ENCODE measurements at regions not wholly inside any gene's neighbourhood (a gene's known extent, or its start where the extent isn't known, plus 50 kb on each side); places are given as distances from the start of the nearest gene placed in this dataset.
A peak's percentile ranks its signal among the peaks of the same experiment; 100 is the strongest.

DNA sequence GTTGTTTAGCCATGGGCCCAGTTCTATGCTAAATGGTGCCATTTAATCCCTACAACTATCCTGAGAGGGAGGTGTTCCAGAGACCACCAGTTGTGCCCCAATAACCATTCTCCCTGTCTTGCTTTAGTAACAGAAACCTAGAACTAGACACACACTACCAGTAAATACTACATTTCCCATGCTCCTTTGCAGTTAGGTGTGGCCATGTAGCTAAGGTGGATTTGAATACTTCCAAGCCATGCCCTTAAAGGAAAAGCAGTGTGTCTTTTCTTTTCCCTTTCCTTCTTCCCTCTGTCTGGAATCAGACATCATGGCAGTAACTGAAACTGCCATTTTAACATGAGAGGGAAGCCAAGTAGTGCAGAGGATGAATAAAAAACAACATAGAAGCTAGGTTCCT, 90.9 kb upstream of the TMEM33 start:
- Mint-ChIP-seq H3K9me3 (peaks cover 4% of the 10 kb centered on the region), H3K4me1 (ENCODE audit: low read depth) (peaks cover 10% of the 10 kb centered on the region), H3K27ac (no peak overlapping the region), H3K27me3 (ENCODE audit: low read depth) (no peaks in the 10 kb centered on the region), H3K4me3 (ENCODE audit: low read depth) (no peak overlapping the region), H3K36me3 (ENCODE audit: low read depth) (no peaks in the 10 kb centered on the region)
- intact Hi-C loops (cut with micrococcal nuclease) = no loop called here
- no peak for DNase-seq (ENCODE audit: low spot score)

DNA sequence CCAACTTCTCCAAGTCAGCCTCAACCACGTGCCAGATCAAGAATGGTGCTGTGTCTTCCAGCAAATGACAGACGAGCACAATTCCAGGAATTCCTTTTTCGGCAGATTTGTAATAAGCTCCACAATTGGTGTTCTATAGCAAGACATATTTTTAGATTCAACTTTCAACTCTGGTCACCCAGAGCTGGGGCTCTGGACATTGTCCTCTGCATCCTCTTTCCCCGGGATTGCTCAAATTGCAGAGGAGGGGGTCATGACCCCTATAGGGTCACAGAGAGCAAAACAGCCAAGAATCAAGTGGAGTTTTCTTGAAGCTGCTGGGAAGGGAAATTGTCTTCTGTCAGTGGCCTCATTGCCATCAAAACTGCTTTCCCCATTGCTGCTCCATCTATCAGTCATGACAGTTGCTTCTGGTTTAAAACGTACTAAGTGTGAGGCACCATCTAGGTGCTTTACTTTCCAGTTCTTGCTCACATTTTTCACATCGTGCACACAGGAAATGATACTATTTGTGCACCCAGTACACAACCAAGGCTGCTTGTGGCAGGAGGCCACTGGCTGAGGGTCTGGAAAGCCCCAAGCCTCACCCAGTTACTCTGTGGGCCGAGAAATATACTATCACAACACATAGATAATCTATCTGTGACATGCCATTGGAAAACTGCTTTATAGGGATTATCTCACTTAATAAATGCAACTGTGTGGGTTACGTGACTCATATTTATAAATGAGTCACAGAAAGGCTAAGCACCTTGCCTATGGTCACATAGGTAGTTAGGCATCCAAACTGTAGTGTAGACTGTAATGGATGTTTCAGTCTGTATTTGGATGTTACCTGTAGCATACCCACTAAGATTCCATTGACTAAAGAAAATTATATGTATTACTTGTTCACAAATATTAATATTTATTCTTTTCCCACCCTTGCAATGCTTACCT, 91.7 kb upstream of the PHOX2B start:
- DNase-seq (ENCODE audit: low spot score) = peak; percentile 11
- intact Hi-C loops (cut with micrococcal nuclease) = no loop called here
- H3K4me1 Mint-ChIP-seq (ENCODE audit: low read depth) = peaks cover 10% of the 10 kb centered on the region
- peak overlapping the region; percentile 58 for H3K27ac Mint-ChIP-seq
- no peak overlapping the region for H3K4me3 Mint-ChIP-seq (ENCODE audit: low read depth)
- H3K36me3 Mint-ChIP-seq (ENCODE audit: low read depth) = no peaks in the 10 kb centered on the region
- H3K9me3 Mint-ChIP-seq = peaks cover 8% of the 10 kb centered on the region
- no peaks in the 10 kb centered on the region for H3K27me3 Mint-ChIP-seq (ENCODE audit: low read depth)

DNA sequence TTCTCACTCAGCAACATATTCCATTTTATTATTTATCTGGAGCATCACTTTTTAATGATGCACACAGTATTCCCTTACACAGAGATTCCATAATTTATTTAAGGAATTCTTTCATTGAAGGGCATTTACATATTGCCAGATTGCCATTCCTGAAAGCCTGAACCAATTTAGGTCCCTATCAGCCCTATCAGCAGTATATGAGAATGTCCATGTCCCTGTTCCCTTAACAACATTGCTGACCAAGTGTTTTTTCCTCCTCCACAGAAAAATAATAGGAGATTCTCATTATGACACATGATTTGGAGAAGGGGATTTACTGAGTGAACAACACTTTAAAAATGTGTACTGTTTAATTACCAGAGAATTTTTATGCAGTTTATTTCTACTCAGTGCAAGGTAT, 90.1 kb upstream of the PHOX2B start:
- H3K4me1 Mint-ChIP-seq (ENCODE audit: low read depth) = peaks cover 10% of the 10 kb centered on the region
- intact Hi-C loops (cut with micrococcal nuclease) = no loop called here
- H3K27ac Mint-ChIP-seq = no peak overlapping the region
- peaks cover 1% of the 10 kb centered on the region for H3K27me3 Mint-ChIP-seq (ENCODE audit: low read depth)
- no peak for DNase-seq (ENCODE audit: low spot score)
- peaks cover 4% of the 10 kb centered on the region for H3K9me3 Mint-ChIP-seq
- no peak overlapping the region for H3K4me3 Mint-ChIP-seq (ENCODE audit: low read depth)
- no peaks in the 10 kb centered on the region for H3K36me3 Mint-ChIP-seq (ENCODE audit: low read depth)

DNA sequence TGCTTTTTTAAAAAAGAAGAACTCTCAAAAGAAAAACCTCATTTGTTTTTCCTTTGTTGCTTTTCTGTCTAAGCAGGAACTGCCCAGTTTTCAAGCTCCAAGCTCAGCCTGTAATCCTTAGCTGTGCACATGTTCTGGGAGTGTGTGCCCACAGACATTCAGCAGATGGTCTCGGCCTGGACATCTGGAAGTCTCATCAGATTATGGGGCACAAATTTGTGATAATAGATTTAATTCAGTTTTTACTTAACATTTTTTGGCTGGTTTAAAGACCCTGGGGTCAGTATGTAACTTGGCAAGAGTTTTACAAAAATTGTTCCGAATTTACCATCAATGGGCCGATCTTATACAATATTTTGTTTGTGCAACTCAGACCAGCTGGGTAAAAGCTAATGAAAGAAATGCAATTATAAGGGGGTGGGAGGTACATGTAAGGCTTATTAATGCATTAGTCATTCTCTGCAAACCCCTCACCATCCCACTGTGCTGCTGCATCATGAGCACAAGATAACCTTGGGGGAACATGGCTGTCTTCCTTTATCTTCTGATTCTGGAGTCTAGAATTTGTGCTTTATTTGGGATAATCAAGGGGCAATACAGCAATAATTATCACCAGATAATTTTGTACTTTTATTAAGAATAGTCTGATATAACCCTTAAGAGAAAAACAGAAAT, 86.9 kb upstream of the PHOX2B start:
- Mint-ChIP-seq H3K9me3 (peaks cover 4% of the 10 kb centered on the region), H3K4me3 (ENCODE audit: low read depth) (no peak overlapping the region), H3K27me3 (ENCODE audit: low read depth) (peaks cover 7% of the 10 kb centered on the region), H3K36me3 (ENCODE audit: low read depth) (no peaks in the 10 kb centered on the region), H3K4me1 (ENCODE audit: low read depth) (peaks cover 6% of the 10 kb centered on the region), H3K27ac (no peak overlapping the region)
- intact Hi-C loops (cut with micrococcal nuclease) = no loop called here
- DNase-seq (ENCODE audit: low spot score) = no peak

DNA sequence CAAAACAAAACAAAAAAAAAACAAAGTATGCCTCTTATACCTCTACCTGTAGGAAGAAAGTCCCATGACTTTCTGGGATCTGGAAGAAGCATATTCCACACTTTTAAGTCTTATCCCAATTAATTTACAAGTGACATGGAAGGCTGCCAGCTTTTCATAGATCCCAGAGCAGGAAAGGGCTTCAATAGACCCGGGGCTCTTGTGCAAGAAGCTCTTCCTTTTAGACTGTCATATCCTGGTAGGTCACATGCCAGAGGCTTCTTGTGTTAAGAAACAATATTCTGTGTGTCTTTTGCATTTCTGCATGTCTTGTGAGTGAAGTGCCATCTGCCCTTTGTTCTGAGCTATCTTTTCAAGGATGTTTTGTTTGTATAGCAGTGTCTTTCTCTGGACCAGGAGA, 84.4 kb upstream of the PHOX2B start:
- H3K4me3 Mint-ChIP-seq (ENCODE audit: low read depth) = no peak overlapping the region
- no peaks in the 10 kb centered on the region for H3K36me3 Mint-ChIP-seq (ENCODE audit: low read depth)
- DNase-seq (ENCODE audit: low spot score) = no peak
- H3K27me3 Mint-ChIP-seq (ENCODE audit: low read depth) = peaks cover 8% of the 10 kb centered on the region
- no peak overlapping the region for H3K27ac Mint-ChIP-seq
- intact Hi-C loops (cut with micrococcal nuclease) = no loop called here
- H3K4me1 Mint-ChIP-seq (ENCODE audit: low read depth) = no peaks in the 10 kb centered on the region
- peaks cover 4% of the 10 kb centered on the region for H3K9me3 Mint-ChIP-seq

DNA sequence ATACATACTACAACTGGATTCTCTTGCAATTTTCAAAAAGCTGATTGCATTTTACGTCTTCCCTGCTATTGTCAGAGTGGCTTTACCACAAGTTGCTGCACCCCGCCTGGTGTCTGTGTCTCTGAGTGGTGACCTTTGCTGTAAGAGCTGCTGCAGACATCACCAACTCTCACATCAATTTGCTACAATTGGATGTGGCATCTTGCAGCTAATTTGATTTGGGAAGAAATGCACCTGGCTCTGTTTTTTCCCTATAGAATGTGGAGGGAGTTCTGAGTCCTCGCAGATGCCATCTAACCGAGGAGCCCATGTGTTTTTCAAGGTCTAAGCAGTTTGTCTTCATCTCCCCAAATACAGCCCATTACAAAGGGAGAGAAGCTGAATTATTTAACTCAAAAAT, 73.8 kb upstream of the PHOX2B start:
- H3K36me3 Mint-ChIP-seq (ENCODE audit: low read depth) = no peaks in the 10 kb centered on the region
- H3K9me3 Mint-ChIP-seq = no peaks in the 10 kb centered on the region
- H3K4me1 Mint-ChIP-seq (ENCODE audit: low read depth) = no peaks in the 10 kb centered on the region
- H3K4me3 Mint-ChIP-seq (ENCODE audit: low read depth) = no peak overlapping the region
- H3K27me3 Mint-ChIP-seq (ENCODE audit: low read depth) = peaks cover 14% of the 10 kb centered on the region
- intact Hi-C loops (cut with micrococcal nuclease) = no loop called here
- H3K27ac Mint-ChIP-seq = no peak overlapping the region
- no peak for DNase-seq (ENCODE audit: low spot score)

DNA sequence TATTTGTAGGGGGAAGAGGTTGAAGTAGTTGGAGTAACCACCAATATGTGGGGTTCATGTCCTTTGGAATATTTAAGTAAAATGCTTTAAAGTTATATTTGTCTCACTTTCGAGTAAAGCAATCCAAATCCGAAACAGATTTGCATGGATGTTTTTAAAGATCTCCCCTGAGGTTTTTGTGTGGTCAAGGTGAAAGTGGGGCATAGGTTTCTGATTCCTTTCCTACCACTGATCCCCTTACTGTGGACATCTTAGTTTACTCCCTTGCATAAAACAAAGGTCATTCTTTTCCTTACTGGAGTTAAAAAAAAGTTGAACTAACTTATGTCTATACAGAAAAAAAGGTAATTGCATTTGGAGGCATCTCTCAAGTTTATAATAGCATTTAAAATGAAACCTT, 71.9 kb upstream of the PHOX2B start:
- H3K27ac Mint-ChIP-seq = no peak overlapping the region
- peaks cover 14% of the 10 kb centered on the region for H3K27me3 Mint-ChIP-seq (ENCODE audit: low read depth)
- H3K4me1 Mint-ChIP-seq (ENCODE audit: low read depth) = no peaks in the 10 kb centered on the region
- intact Hi-C loops (cut with micrococcal nuclease) = no loop called here
- DNase-seq (ENCODE audit: low spot score) = no peak
- no peaks in the 10 kb centered on the region for H3K9me3 Mint-ChIP-seq
- H3K36me3 Mint-ChIP-seq (ENCODE audit: low read depth) = no peaks in the 10 kb centered on the region
- H3K4me3 Mint-ChIP-seq (ENCODE audit: low read depth) = no peak overlapping the region

DNA sequence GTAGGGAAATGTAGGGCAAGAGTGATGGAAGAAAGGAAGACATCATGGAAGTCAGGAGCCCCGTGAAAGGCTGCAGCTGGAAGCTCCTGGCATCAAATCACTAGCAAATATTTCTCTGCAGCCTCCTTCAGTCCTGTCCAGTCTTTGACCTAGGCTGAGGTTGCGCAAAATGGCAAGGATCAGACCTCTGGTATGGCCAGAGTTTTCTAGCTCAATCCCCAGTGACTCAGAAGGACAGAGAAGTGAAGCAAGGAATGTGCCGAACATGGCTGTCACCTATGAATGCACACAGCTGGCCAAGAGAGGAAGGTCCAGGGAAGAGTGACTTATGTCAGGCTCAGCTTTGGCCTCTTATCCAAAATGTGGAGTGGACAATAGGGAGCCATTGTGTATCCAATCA, 71.1 kb upstream of the PHOX2B start:
- Mint-ChIP-seq H3K27ac (no peak overlapping the region), H3K27me3 (ENCODE audit: low read depth) (peaks cover 14% of the 10 kb centered on the region), H3K4me3 (ENCODE audit: low read depth) (no peak overlapping the region), H3K36me3 (ENCODE audit: low read depth) (no peaks in the 10 kb centered on the region), H3K4me1 (ENCODE audit: low read depth) (no peaks in the 10 kb centered on the region), H3K9me3 (no peaks in the 10 kb centered on the region)
- intact Hi-C loops (cut with micrococcal nuclease) = no loop called here
- no peak for DNase-seq (ENCODE audit: low spot score)

DNA sequence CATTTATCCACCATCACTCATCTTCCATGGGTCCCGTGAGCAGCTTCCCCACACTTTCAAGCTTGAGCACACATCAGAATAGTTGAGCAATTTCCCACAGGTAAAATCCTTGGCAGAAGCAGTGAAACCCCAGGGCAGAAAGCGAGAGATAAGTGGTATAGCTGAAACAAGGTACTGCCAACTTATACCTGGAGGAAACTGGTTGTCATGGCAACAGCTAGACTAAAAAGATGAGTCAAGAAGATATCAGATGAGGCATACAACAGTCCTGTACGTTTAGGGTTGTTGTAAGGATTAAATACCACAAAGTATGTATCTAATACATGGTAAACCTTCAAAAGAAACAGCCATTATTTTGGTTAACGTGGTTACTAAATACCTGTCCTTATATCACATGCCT, 66.9 kb upstream of the PHOX2B start:
- H3K4me1 Mint-ChIP-seq (ENCODE audit: low read depth) = no peaks in the 10 kb centered on the region
- no peak for DNase-seq (ENCODE audit: low spot score)
- H3K36me3 Mint-ChIP-seq (ENCODE audit: low read depth) = no peaks in the 10 kb centered on the region
- no peaks in the 10 kb centered on the region for H3K9me3 Mint-ChIP-seq
- H3K4me3 Mint-ChIP-seq (ENCODE audit: low read depth) = no peak overlapping the region
- peaks cover 8% of the 10 kb centered on the region for H3K27me3 Mint-ChIP-seq (ENCODE audit: low read depth)
- intact Hi-C loops (cut with micrococcal nuclease) = no loop called here
- no peak overlapping the region for H3K27ac Mint-ChIP-seq

DNA sequence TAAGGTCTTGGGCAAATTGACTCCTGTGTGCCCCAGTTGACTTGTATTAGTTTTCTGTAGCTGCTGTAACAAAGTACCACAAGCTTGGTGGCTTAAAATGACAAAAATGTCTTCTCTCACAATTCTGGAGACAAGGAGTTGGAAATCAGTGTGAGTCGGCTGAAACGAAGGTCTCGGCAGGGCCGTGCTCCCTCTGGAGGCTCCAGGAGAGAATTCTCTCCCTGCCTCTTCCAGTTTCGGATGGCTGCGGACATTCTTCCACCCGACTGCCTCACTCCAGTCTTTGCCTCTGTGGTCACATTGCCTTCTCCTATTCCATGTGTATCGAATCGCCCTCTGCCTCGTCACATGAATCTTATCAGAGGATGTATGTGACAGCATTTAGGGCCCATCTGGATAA, 66.0 kb upstream of the PHOX2B start:
- Mint-ChIP-seq H3K36me3 (ENCODE audit: low read depth) (no peaks in the 10 kb centered on the region), H3K4me3 (ENCODE audit: low read depth) (no peak overlapping the region), H3K9me3 (no peaks in the 10 kb centered on the region), H3K27ac (no peak overlapping the region), H3K4me1 (ENCODE audit: low read depth) (no peaks in the 10 kb centered on the region), H3K27me3 (ENCODE audit: low read depth) (peaks cover 7% of the 10 kb centered on the region)
- no peak for DNase-seq (ENCODE audit: low spot score)
- intact Hi-C loops (cut with micrococcal nuclease) = no loop called here

DNA sequence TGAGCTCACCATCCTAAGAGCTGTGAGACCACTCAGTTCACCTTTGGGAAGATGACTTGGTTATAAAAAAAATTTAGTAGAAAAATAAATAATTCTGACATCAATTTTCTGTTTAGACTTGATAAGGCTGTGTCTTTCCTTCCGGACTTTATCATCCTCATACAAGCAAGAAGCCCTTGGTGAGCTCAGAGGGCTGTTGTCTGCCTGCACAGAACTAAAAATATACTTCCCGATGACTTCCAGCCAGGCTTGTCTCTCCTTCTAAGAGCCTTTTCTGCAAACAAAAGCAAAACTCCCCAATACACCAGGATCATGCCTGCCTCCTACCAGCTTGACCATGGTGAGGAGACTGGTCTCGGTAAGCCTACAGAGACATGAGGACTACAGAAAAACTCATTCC, 58.3 kb upstream of the PHOX2B start:
- Mint-ChIP-seq H3K9me3 (no peaks in the 10 kb centered on the region), H3K4me3 (ENCODE audit: low read depth) (no peak overlapping the region)
- DNase-seq (ENCODE audit: low spot score) = no peak

DNA sequence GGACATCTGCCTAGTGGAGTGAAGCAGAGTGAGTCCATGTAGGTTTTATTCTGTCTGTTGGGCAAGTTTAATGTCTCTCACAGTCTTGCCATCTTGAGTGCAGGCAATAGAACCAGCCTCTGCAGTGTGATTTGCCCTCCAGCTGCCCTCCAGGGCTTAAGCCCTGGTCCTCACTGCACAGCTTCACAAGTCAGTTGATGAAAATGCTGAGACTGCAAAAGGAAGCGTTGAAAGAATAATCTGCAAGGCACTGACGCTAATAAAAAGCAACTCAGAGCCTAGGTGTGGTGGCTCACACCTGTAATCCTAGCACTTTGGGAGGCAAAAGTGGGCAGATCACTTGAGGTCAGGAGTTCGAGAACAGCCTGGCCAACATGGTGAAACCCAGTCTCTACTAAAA, 54.1 kb upstream of the PHOX2B start:
- no peaks in the 10 kb centered on the region for H3K36me3 Mint-ChIP-seq (ENCODE audit: low read depth)
- no peaks in the 10 kb centered on the region for H3K9me3 Mint-ChIP-seq
- peaks cover 3% of the 10 kb centered on the region for H3K27me3 Mint-ChIP-seq (ENCODE audit: low read depth)
- intact Hi-C loops (cut with micrococcal nuclease) = no loop called here
- H3K27ac Mint-ChIP-seq = no peak overlapping the region
- DNase-seq (ENCODE audit: low spot score) = no peak
- H3K4me3 Mint-ChIP-seq (ENCODE audit: low read depth) = no peak overlapping the region
- H3K4me1 Mint-ChIP-seq (ENCODE audit: low read depth) = no peaks in the 10 kb centered on the region

More for the DNA sequence above, 58.3 kb upstream of the PHOX2B start:
- Mint-ChIP-seq H3K36me3 (ENCODE audit: low read depth) (no peaks in the 10 kb centered on the region), H3K4me1 (ENCODE audit: low read depth) (no peaks in the 10 kb centered on the region), H3K27me3 (ENCODE audit: low read depth) (peaks cover 13% of the 10 kb centered on the region), H3K27ac (no peak overlapping the region)
- intact Hi-C loops (cut with micrococcal nuclease) = no loop called here

DNA sequence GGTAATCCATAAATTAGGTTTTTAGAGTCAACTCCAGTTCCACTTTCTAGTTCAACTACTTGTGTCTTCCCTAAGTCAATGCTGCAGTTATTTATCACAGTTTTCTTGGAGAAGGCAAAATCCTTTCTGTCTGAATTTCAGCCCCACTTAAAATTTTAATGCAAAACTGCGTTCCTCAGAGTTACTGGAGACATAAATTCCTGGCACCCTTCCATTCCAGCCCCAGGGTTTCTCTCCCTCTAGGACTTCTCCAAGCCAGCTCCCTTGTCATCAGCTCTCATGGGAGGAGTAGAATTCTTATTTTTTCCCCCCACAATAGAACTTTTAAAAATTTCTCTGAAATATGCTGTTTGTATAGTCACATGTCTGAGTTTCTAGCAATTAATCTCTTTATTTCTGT, 50.6 kb upstream of the PHOX2B start:
- H3K27me3 Mint-ChIP-seq (ENCODE audit: low read depth) = peaks cover 3% of the 10 kb centered on the region
- no peaks in the 10 kb centered on the region for H3K36me3 Mint-ChIP-seq (ENCODE audit: low read depth)
- no peaks in the 10 kb centered on the region for H3K9me3 Mint-ChIP-seq
- H3K4me1 Mint-ChIP-seq (ENCODE audit: low read depth) = no peaks in the 10 kb centered on the region
- intact Hi-C loops (cut with micrococcal nuclease) = no loop called here
- H3K27ac Mint-ChIP-seq = no peak overlapping the region
- no peak overlapping the region for H3K4me3 Mint-ChIP-seq (ENCODE audit: low read depth)
- DNase-seq (ENCODE audit: low spot score) = no peak

Measured in activated T-helper 2 cell treated with anti-CD3 and anti-CD28 coated beads, Interferon-gamma antibody, Interleukin-2, Interleukin-4, amounts not matched to agents 10 μg/mL and 5 μg/mL and 100 μg/mL, durations not matched to agents 14 hours and 24 hours and 36 hours (primary cell).